ENCODE measurements at regions not wholly inside any gene's neighbourhood (a gene's known extent, or its start where the extent isn't known, plus 50 kb on each side); places are given as distances from the start of the nearest gene placed in this dataset.

DNA sequence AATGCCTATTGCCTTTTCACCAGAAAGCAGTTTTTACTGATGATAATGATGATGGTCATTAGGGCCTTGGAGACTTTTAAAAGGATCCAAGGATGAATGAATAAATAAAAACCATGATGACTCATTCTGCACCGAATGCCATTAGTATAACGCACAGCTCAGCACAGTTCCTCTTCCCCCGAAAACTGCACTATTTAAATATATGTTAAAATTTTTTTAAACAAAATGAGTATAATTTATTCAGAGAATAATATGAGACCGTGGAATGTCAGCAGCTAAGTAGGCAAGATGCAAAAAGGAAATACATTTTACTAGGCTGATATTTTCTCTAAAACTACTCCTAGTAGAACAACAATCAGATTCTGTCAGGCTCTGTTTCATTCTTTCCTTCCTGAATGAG lies 83.4 kb upstream of the NANOGP8 start:
- no peak for DNase-seq (ENCODE audit: extremely low read depth, low read depth)

DNA sequence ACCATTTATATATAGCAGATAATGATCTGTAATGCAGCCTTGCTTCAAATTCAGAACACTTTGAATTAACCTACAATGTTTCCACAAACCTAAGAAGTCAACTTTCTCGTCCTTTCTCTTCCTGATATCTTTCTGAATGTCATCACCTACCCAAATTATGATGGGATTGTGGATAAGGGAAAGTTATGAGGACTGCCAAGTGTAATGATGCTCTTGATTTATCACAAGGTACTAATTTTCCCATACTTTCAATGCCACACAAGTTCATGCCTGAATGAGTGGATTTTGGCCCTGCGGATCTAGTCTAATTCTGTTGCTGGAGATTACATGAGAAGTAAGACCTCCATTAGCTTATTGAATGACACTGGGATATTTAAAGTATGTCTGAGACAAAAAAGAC lies 82.6 kb upstream of the NANOGP8 start:
- DNase-seq (ENCODE audit: extremely low read depth, low read depth), result no peak

DNA sequence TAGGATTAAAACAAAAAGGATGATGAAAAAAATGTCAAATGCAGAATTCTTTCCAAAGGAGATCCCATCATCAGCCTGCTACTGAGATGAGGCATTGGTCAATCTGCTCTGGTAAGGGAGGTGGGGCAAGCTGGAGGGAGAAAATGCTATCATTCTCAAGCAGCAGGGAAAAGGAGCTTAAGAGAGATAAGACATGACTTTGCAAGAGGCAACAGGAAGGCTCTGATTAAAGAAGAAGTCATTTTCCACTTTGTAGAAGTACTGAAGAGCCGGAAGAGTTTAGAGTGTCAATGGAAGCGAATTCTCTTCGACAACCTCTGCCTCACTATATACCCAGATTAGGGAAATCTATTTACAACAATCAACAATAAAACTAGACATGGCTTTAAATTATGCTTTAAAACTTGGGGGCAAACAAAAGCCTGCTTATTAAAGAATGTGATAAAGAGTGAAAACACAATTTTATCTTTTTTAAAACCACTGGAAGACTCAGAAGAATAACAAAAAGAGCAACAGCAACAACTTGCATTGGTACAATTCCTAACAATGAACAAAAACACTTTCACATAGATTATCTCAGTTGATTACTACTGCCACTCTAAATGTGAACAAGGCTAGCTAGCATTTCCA lies 81.8 kb upstream of the NANOGP8 start:
- no peak for DNase-seq (ENCODE audit: extremely low read depth, low read depth)

DNA sequence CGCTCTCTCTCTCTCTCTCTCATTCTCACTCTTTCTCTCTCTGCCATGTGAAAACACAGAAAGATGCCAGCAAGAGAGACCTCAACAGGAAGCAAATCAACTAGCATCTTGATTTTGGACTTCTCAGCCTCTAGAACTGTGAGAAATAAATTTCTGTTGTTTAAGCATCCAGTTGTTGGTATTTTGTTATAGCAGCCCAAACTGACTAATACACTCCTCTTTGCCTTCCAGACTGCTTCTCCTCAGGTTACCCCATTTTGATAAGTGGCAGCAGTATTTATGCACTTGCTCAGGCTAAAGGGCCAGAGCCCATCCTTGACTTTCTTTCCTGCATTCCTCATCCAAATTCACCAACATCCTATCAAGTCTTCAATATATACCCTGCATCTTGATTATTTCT lies 76.6 kb upstream of the NANOGP8 start:
- no peak for DNase-seq (ENCODE audit: extremely low read depth, low read depth)

DNA sequence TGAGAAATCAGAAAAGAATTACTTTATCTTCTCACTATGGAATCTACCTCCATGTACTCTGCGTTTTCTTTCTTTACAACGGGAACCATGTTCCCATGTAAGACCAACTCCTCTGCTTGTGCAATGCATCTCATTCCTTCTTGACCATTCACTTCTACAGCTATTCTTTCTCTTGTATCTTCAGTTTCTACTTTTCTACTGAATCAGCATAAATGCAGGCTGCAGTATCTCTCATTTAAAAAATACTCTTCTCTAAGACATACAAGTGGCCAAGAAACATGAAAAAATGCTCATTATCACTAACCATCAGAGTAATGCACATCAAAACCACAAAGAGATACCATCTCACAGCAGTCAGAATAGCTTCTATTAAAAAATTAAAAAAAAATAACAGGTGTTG lies 74.1 kb upstream of the NANOGP8 start:
- no peak for DNase-seq (ENCODE audit: extremely low read depth, low read depth)

- DNase-seq (ENCODE audit: extremely low read depth, low read depth), result no peak
These were observed 66.7 kb upstream of the NANOGP8 start for GRCh38 chr15:35151782-35152181.

DNA sequence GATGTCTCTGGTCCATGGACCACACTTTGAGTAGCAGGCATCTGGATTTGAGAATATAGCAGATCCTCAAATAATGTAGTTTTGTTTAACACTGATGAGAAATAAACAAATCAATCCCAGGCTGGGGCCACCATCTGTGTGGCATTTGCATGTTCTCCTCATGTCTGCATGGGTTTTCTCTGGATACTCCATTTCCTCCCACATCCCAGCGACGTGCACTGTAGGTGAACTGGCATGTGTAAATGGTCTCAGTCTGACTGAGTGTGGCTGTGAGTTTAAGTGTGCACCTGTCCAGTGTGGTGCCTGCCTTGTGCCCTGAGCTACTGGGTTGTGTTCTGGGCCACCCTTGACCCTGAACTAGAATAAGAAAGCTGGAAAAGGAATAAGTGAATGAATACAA lies 66.3 kb upstream of the NANOGP8 start:
- no peak for DNase-seq (ENCODE audit: extremely low read depth, low read depth)

GRCh38 chr15:35150361-35150760 lies 65.3 kb upstream of the NANOGP8 start:
- DNase-seq (ENCODE audit: extremely low read depth, low read depth), result no peak

- DNase-seq (ENCODE audit: extremely low read depth, low read depth), result no peak
These were observed 60.2 kb upstream of the NANOGP8 start for GRCh38 chr15:35145336-35145735.

GRCh38 chr15:35142578-35142977 lies 57.5 kb upstream of the NANOGP8 start:
- no peak for DNase-seq (ENCODE audit: extremely low read depth, low read depth)

GRCh38 chr15:35141743-35142471 lies 56.8 kb upstream of the NANOGP8 start:
- no peak for DNase-seq (ENCODE audit: extremely low read depth, low read depth)

DNA sequence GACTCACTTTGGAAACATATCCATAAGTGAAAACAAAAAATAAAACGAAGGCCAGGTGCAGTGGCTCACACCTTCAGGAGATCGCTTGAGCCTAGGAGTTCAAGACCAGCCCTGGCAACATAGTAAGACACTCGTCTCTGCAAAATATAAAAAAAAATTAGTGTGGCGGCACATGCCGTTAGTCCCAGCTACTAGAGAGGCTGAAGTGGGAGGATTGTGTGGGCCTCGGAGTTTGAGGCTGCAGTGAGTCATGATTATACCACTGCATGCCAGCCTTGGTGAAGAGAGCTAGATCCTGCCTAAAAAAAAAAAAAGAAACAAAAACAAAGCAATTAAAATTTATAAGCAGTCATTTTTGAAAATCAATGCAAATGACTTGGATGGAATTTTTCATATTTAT lies 54.7 kb upstream of the NANOGP8 start:
- DNase-seq (ENCODE audit: extremely low read depth, low read depth), result no peak

DNA sequence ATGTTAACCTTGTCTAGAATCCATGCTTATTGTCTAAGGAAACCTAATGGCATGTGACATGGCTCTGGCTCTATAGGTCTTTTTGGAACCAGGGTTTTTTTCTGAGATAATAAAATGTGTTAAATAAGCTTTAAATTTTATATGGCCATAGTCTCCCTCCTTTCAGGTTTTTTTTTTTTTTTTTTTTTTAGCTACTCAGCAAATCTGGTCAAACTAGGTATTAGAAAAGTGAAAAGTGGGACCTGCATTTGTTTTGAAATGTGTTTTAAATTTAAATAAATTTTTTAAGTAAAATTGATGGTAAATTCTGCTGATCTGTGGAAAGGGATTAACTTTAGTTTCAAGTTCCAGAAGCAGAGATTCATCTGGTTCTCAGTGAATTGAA lies 52.1 kb upstream of the NANOGP8 start:
- no peak for DNase-seq (ENCODE audit: extremely low read depth, low read depth)

GRCh38 chr15:35136321-35137189 lies 51.5 kb upstream of the NANOGP8 start:
- no peak for DNase-seq (ENCODE audit: extremely low read depth, low read depth)
